ENCODE measurements at regions not wholly inside any gene's neighbourhood (a gene's known extent, or its start where the extent isn't known, plus 50 kb on each side); places are given as distances from the start of the nearest gene placed in this dataset.
"Not testable (repeated sequence)": the region's sequence is repeated elsewhere in the genome, so short reads cannot be mapped to it uniquely, and the experiment has no call there.

GRCh38 chr5:174920906-174921550 is 196.6 kb downstream of the MSX2 start:
- H3K9ac ChIP-seq (ENCODE audit: low read length in 2 of 2) = no peak overlapping the region
- H3K9me3 ChIP-seq (ENCODE audit: control insufficient read depth in 2 of 2, low read length in 2 of 2) = no peaks in the 10 kb centered on the region
- H3K4me1 ChIP-seq (ENCODE audit: control insufficient read depth, insufficient read depth, low read length) = no peaks in the 10 kb centered on the region
- H3K27me3 ChIP-seq (ENCODE audit: control insufficient read depth in 1 of 2, insufficient read depth in 2 of 2, low read length in 2 of 2) = no peaks in the 10 kb centered on the region
- H3K36me3 ChIP-seq (ENCODE audit: control insufficient read depth in 2 of 2, insufficient read depth in 2 of 2, low read length in 2 of 2) = no peaks in the 10 kb centered on the region
- H3K4me3 ChIP-seq (ENCODE audit: low read length in 2 of 2) = no peak overlapping the region
- no peak overlapping the region for H3K27ac ChIP-seq (ENCODE audit: low read length)

GRCh38 chr5:174919351-174919750 is 195.0 kb downstream of the MSX2 start:
- H3K4me1 ChIP-seq (ENCODE audit: control insufficient read depth, insufficient read depth, low read length) = no peaks in the 10 kb centered on the region

GRCh38 chr5:174918655-174919054 is 194.3 kb downstream of the MSX2 start:
- Histone ChIP-seq H3K9me3 (ENCODE audit: control insufficient read depth in 2 of 2, low read length in 2 of 2) (no peaks in the 10 kb centered on the region), H3K4me1 (ENCODE audit: control insufficient read depth, insufficient read depth, low read length) (no peaks in the 10 kb centered on the region), H3K4me3 (ENCODE audit: low read length in 2 of 2) (no peak overlapping the region), H3K27ac (ENCODE audit: low read length) (no peak overlapping the region), H3K27me3 (ENCODE audit: control insufficient read depth in 1 of 2, insufficient read depth in 2 of 2, low read length in 2 of 2) (no peaks in the 10 kb centered on the region), H3K36me3 (ENCODE audit: control insufficient read depth in 2 of 2, insufficient read depth in 2 of 2, low read length in 2 of 2) (no peaks in the 10 kb centered on the region), H3K9ac (ENCODE audit: low read length in 2 of 2) (no peak overlapping the region)

More at GRCh38 chr5:174919351-174919750, 195.0 kb downstream of the MSX2 start:
- Histone ChIP-seq H3K36me3 (ENCODE audit: control insufficient read depth in 2 of 2, insufficient read depth in 2 of 2, low read length in 2 of 2) (no peaks in the 10 kb centered on the region), H3K27ac (ENCODE audit: low read length) (no peak overlapping the region), H3K27me3 (ENCODE audit: control insufficient read depth in 1 of 2, insufficient read depth in 2 of 2, low read length in 2 of 2) (no peaks in the 10 kb centered on the region), H3K9me3 (ENCODE audit: control insufficient read depth in 2 of 2, low read length in 2 of 2) (no peaks in the 10 kb centered on the region), H3K4me3 (ENCODE audit: low read length in 2 of 2) (no peak overlapping the region), H3K9ac (ENCODE audit: low read length in 2 of 2) (no peak overlapping the region)

- H3K4me1 ChIP-seq (ENCODE audit: control insufficient read depth, insufficient read depth, low read length) = no peaks in the 10 kb centered on the region
- H3K9me3 ChIP-seq (ENCODE audit: control insufficient read depth in 2 of 2, low read length in 2 of 2) = no peaks in the 10 kb centered on the region
- H3K36me3 ChIP-seq (ENCODE audit: control insufficient read depth in 2 of 2, insufficient read depth in 2 of 2, low read length in 2 of 2) = no peaks in the 10 kb centered on the region
- no peak overlapping the region for H3K27ac ChIP-seq (ENCODE audit: low read length)
- no peak overlapping the region for H3K4me3 ChIP-seq (ENCODE audit: low read length in 2 of 2)
- H3K9ac ChIP-seq (ENCODE audit: low read length in 2 of 2) = no peak overlapping the region
- H3K27me3 ChIP-seq (ENCODE audit: control insufficient read depth in 1 of 2, insufficient read depth in 2 of 2, low read length in 2 of 2) = no peaks in the 10 kb centered on the region
Measured at GRCh38 chr5:174917976-174918554, 193.7 kb downstream of the MSX2 start.

- not testable (repeated sequence) for H3K4me3 ChIP-seq (ENCODE audit: low read length in 2 of 2); H3K9me3 ChIP-seq (ENCODE audit: control insufficient read depth in 2 of 2, low read length in 2 of 2); H3K36me3 ChIP-seq (ENCODE audit: control insufficient read depth in 2 of 2, insufficient read depth in 2 of 2, low read length in 2 of 2); H3K4me1 ChIP-seq (ENCODE audit: control insufficient read depth, insufficient read depth, low read length); H3K27me3 ChIP-seq (ENCODE audit: control insufficient read depth in 1 of 2, insufficient read depth in 2 of 2, low read length in 2 of 2); H3K27ac ChIP-seq (ENCODE audit: low read length); H3K9ac ChIP-seq (ENCODE audit: low read length in 2 of 2)
Measured at GRCh38 chr5:174917435-174917834, 193.1 kb downstream of the MSX2 start.

GRCh38 chr5:174916924-174917323 is 192.5 kb downstream of the MSX2 start:
- not testable (repeated sequence) for H3K36me3 ChIP-seq (ENCODE audit: control insufficient read depth in 2 of 2, insufficient read depth in 2 of 2, low read length in 2 of 2); H3K4me1 ChIP-seq (ENCODE audit: control insufficient read depth, insufficient read depth, low read length); H3K27me3 ChIP-seq (ENCODE audit: control insufficient read depth in 1 of 2, insufficient read depth in 2 of 2, low read length in 2 of 2); H3K9me3 ChIP-seq (ENCODE audit: control insufficient read depth in 2 of 2, low read length in 2 of 2); H3K9ac ChIP-seq (ENCODE audit: low read length in 2 of 2); H3K4me3 ChIP-seq (ENCODE audit: low read length in 2 of 2); H3K27ac ChIP-seq (ENCODE audit: low read length)

- no peaks in the 10 kb centered on the region for H3K4me1 ChIP-seq (ENCODE audit: control insufficient read depth, insufficient read depth, low read length)
- H3K9me3 ChIP-seq (ENCODE audit: control insufficient read depth in 2 of 2, low read length in 2 of 2) = no peaks in the 10 kb centered on the region
- no peak overlapping the region for H3K4me3 ChIP-seq (ENCODE audit: low read length in 2 of 2)
- no peaks in the 10 kb centered on the region for H3K36me3 ChIP-seq (ENCODE audit: control insufficient read depth in 2 of 2, insufficient read depth in 2 of 2, low read length in 2 of 2)
- H3K27ac ChIP-seq (ENCODE audit: low read length) = no peak overlapping the region
- H3K9ac ChIP-seq (ENCODE audit: low read length in 2 of 2) = no peak overlapping the region
- H3K27me3 ChIP-seq (ENCODE audit: control insufficient read depth in 1 of 2, insufficient read depth in 2 of 2, low read length in 2 of 2) = no peaks in the 10 kb centered on the region
Measured at GRCh38 chr5:174916227-174916626, 191.8 kb downstream of the MSX2 start.

GRCh38 chr5:174911118-174911517 is 186.7 kb downstream of the MSX2 start:
- H3K4me3 ChIP-seq (ENCODE audit: low read length in 2 of 2) = no peak overlapping the region
- H3K27me3 ChIP-seq (ENCODE audit: control insufficient read depth in 1 of 2, insufficient read depth in 2 of 2, low read length in 2 of 2) = no peaks in the 10 kb centered on the region
- no peak overlapping the region for H3K27ac ChIP-seq (ENCODE audit: low read length)
- no peak overlapping the region for H3K9ac ChIP-seq (ENCODE audit: low read length in 2 of 2)
- no peaks in the 10 kb centered on the region for H3K9me3 ChIP-seq (ENCODE audit: control insufficient read depth in 2 of 2, low read length in 2 of 2)
- no peaks in the 10 kb centered on the region for H3K36me3 ChIP-seq (ENCODE audit: control insufficient read depth in 2 of 2, insufficient read depth in 2 of 2, low read length in 2 of 2)
- H3K4me1 ChIP-seq (ENCODE audit: control insufficient read depth, insufficient read depth, low read length) = no peaks in the 10 kb centered on the region

GRCh38 chr5:174910245-174910737 is 185.9 kb downstream of the MSX2 start:
- peak overlapping the region; percentile 56 to 60 for H3K4me3 ChIP-seq (ENCODE audit: low read length in 2 of 2)
- no peak overlapping the region for H3K9ac ChIP-seq (ENCODE audit: low read length in 2 of 2)
- H3K9me3 ChIP-seq (ENCODE audit: control insufficient read depth in 2 of 2, low read length in 2 of 2) = no peaks in the 10 kb centered on the region

GRCh38 chr5:174903172-174903732 is 178.9 kb downstream of the MSX2 start:
- Histone ChIP-seq H3K36me3 (ENCODE audit: control insufficient read depth in 2 of 2, insufficient read depth in 2 of 2, low read length in 2 of 2) (no peaks in the 10 kb centered on the region), H3K4me1 (ENCODE audit: control insufficient read depth, insufficient read depth, low read length) (no peaks in the 10 kb centered on the region), H3K9ac (ENCODE audit: low read length in 2 of 2) (no peak overlapping the region), H3K27ac (ENCODE audit: low read length) (no peak overlapping the region), H3K4me3 (ENCODE audit: low read length in 2 of 2) (no peak overlapping the region), H3K9me3 (ENCODE audit: control insufficient read depth in 2 of 2, low read length in 2 of 2) (peaks cover 0 to 2% of the 10 kb centered on the region in 2 donors), H3K27me3 (ENCODE audit: control insufficient read depth in 1 of 2, insufficient read depth in 2 of 2, low read length in 2 of 2) (peaks cover 0 to 3% of the 10 kb centered on the region in 2 donors)

More at GRCh38 chr5:174910245-174910737, 185.9 kb downstream of the MSX2 start:
- no peak overlapping the region for H3K27ac ChIP-seq (ENCODE audit: low read length)
- no peaks in the 10 kb centered on the region for H3K36me3 ChIP-seq (ENCODE audit: control insufficient read depth in 2 of 2, insufficient read depth in 2 of 2, low read length in 2 of 2)
- no peaks in the 10 kb centered on the region for H3K4me1 ChIP-seq (ENCODE audit: control insufficient read depth, insufficient read depth, low read length)
- H3K27me3 ChIP-seq (ENCODE audit: control insufficient read depth in 1 of 2, insufficient read depth in 2 of 2, low read length in 2 of 2) = no peaks in the 10 kb centered on the region

- Histone ChIP-seq H3K9me3 (ENCODE audit: control insufficient read depth in 2 of 2, low read length in 2 of 2) (peaks cover 0 to 2% of the 10 kb centered on the region in 2 donors), H3K9ac (ENCODE audit: low read length in 2 of 2) (no peak overlapping the region), H3K4me1 (ENCODE audit: control insufficient read depth, insufficient read depth, low read length) (no peaks in the 10 kb centered on the region), H3K27me3 (ENCODE audit: control insufficient read depth in 1 of 2, insufficient read depth in 2 of 2, low read length in 2 of 2) (peaks cover 0 to 3% of the 10 kb centered on the region in 2 donors), H3K36me3 (ENCODE audit: control insufficient read depth in 2 of 2, insufficient read depth in 2 of 2, low read length in 2 of 2) (no peaks in the 10 kb centered on the region), H3K27ac (ENCODE audit: low read length) (no peak overlapping the region), H3K4me3 (ENCODE audit: low read length in 2 of 2) (no peak overlapping the region)
Measured at GRCh38 chr5:174901336-174901735, 177.0 kb downstream of the MSX2 start.

Measured in stomach smooth muscle (tissue), 2 donors.